ENCODE measurements at regions not wholly inside any gene's neighbourhood (a gene's known extent, or its start where the extent isn't known, plus 50 kb on each side); places are given as distances from the start of the nearest gene placed in this dataset.

- no peak overlapping the region for H3K4me3 Mint-ChIP-seq
- no peak overlapping the region for H3K27ac Mint-ChIP-seq
- no peak for DNase-seq
- H3K4me1 Mint-ChIP-seq (ENCODE audit: low read depth): no peaks in the 10 kb centered on the region; the same call in 1 of the 2 replicates
- TF ChIP-seq CTCF (IDR thresholded peaks at IDR 0.05): no peak
- H3K27me3 Mint-ChIP-seq (ENCODE audit: insufficient read depth): peaks cover 9% of the 10 kb centered on the region
- no peaks in the 10 kb centered on the region for H3K9me3 Mint-ChIP-seq
- no peaks in the 10 kb centered on the region for H3K36me3 Mint-ChIP-seq (ENCODE audit: low read depth)
Observed at GRCh38 chr3:66792086-66792485, 206.0 kb upstream of the KBTBD8 start.

- H3K9me3 Mint-ChIP-seq: no peaks in the 10 kb centered on the region
- H3K27me3 Mint-ChIP-seq (ENCODE audit: insufficient read depth): peaks cover 4% of the 10 kb centered on the region
- TF ChIP-seq CTCF (IDR thresholded peaks at IDR 0.05): no peak
- H3K36me3 Mint-ChIP-seq (ENCODE audit: low read depth): no peaks in the 10 kb centered on the region
- DNase-seq: no peak
- peak overlapping the region; percentile 52; the same call in 1 of the 2 replicates for H3K27ac Mint-ChIP-seq
- H3K4me3 Mint-ChIP-seq: no peak overlapping the region; the same call in 1 of the 2 replicates
- no peaks in the 10 kb centered on the region; the same call in 1 of the 2 replicates for H3K4me1 Mint-ChIP-seq (ENCODE audit: low read depth)
Observed at GRCh38 chr3:66795365-66795764, 202.7 kb upstream of the KBTBD8 start.

- Mint-ChIP-seq H3K4me3 (no peak overlapping the region), H3K4me1 (ENCODE audit: low read depth) (no peaks in the 10 kb centered on the region; the same call in 1 of the 2 replicates), H3K36me3 (ENCODE audit: low read depth) (no peaks in the 10 kb centered on the region), H3K9me3 (no peaks in the 10 kb centered on the region), H3K27me3 (ENCODE audit: insufficient read depth) (peaks cover 4% of the 10 kb centered on the region), H3K27ac (no peak overlapping the region)
- no peak for TF ChIP-seq CTCF (IDR thresholded peaks at IDR 0.05)
- DNase-seq: no peak
Observed at GRCh38 chr3:66796343-66796742, 201.8 kb upstream of the KBTBD8 start.

GRCh38 chr3:66797889-66798560 is 200.1 kb upstream of the KBTBD8 start:
- no peaks in the 10 kb centered on the region for H3K36me3 Mint-ChIP-seq (ENCODE audit: low read depth)
- no peaks in the 10 kb centered on the region; the same call in 1 of the 2 replicates for H3K27me3 Mint-ChIP-seq (ENCODE audit: insufficient read depth)
- TF ChIP-seq CTCF (IDR thresholded peaks at IDR 0.05): no peak
- no peak overlapping the region for H3K27ac Mint-ChIP-seq
- DNase-seq: no peak
- H3K4me1 Mint-ChIP-seq (ENCODE audit: low read depth): no peaks in the 10 kb centered on the region; the same call in 1 of the 2 replicates
- H3K4me3 Mint-ChIP-seq: peak overlapping the region; percentile 28; the same call in 1 of the 2 replicates
- no peaks in the 10 kb centered on the region for H3K9me3 Mint-ChIP-seq

- TF ChIP-seq CTCF (IDR thresholded peaks at IDR 0.05): no peak
- Mint-ChIP-seq H3K36me3 (ENCODE audit: low read depth) (no peaks in the 10 kb centered on the region), H3K4me3 (no peak overlapping the region), H3K9me3 (no peaks in the 10 kb centered on the region), H3K27ac (no peak overlapping the region), H3K27me3 (ENCODE audit: insufficient read depth) (no peaks in the 10 kb centered on the region; the same call in 1 of the 2 replicates), H3K4me1 (ENCODE audit: low read depth) (no peaks in the 10 kb centered on the region; the same call in 1 of the 2 replicates)
- DNase-seq: peak; percentile 29
Observed at GRCh38 chr3:66800941-66801545, 197.1 kb upstream of the KBTBD8 start.
